GM21447 (cell line): ENCODE measurements at regions not wholly inside any gene's neighbourhood (a gene's known extent, or its start where the extent isn't known, plus 50 kb on each side); places are given as distances from the start of the nearest gene placed in this dataset.
"Not testable (repeated sequence)": the region's sequence is repeated elsewhere in the genome, so short reads cannot be mapped to it uniquely, and the experiment has no call there.

ENCODE experiments used
- ATAC-seq: cut with Tn5 transposase; IDR thresholded peaks from one replicate; pipeline ENCODE4 v1.9.1; 2021; ENCODE audit not compliant: unreplicated experiment

GRCh38 chr3:25171897-25172296 is 256.2 kb upstream of the RARB start:
- ATAC-seq, result no peak

- no peak for ATAC-seq
These were observed 254.5 kb upstream of the RARB start for GRCh38 chr3:25173606-25174005.

- ATAC-seq, result no peak
These were observed 253.8 kb upstream of the RARB start for GRCh38 chr3:25174251-25174650.

GRCh38 chr3:25177041-25177440 is 251.0 kb upstream of the RARB start:
- no peak for ATAC-seq

GRCh38 chr3:25178672-25179071 is 249.4 kb upstream of the RARB start:
- ATAC-seq, result no peak

GRCh38 chr3:25181096-25181495 is 247.0 kb upstream of the RARB start:
- ATAC-seq, result no peak

GRCh38 chr3:25182794-25183193 is 245.3 kb upstream of the RARB start:
- ATAC-seq, result no peak

GRCh38 chr3:25184641-25185250 is 243.3 kb upstream of the RARB start:
- no peak for ATAC-seq

- no peak for ATAC-seq
These were observed 236.4 kb upstream of the RARB start for GRCh38 chr3:25191673-25192072.

- not testable (repeated sequence) for ATAC-seq
These were observed 228.5 kb upstream of the RARB start for GRCh38 chr3:25199567-25199966.

GRCh38 chr3:25212736-25213135 is 215.3 kb upstream of the RARB start:
- no peak for ATAC-seq

- ATAC-seq, result no peak
These were observed 214.0 kb upstream of the RARB start for GRCh38 chr3:25214034-25214433.

GRCh38 chr3:25218362-25218761 is 209.7 kb upstream of the RARB start:
- ATAC-seq, result no peak

GRCh38 chr3:25226747-25227146 is 201.3 kb upstream of the RARB start:
- no peak for ATAC-seq

GRCh38 chr3:25229586-25229985 is 198.5 kb upstream of the RARB start:
- ATAC-seq, result no peak

GRCh38 chr3:25235031-25235430 is 193.0 kb upstream of the RARB start:
- ATAC-seq, result no peak

GRCh38 chr3:25235466-25235865 is 192.6 kb upstream of the RARB start:
- ATAC-seq, result no peak

GRCh38 chr3:25237602-25238001 is 190.5 kb upstream of the RARB start:
- ATAC-seq, result no peak

- ATAC-seq, result no peak
These were observed 189.0 kb upstream of the RARB start for GRCh38 chr3:25239042-25239441.

GRCh38 chr3:25246913-25247312 is 181.2 kb upstream of the RARB start:
- ATAC-seq, result no peak

GRCh38 chr3:25252291-25252690 is 175.8 kb upstream of the RARB start:
- no peak for ATAC-seq

GRCh38 chr3:25257026-25257425 is 171.0 kb upstream of the RARB start:
- no peak for ATAC-seq

GRCh38 chr3:25259871-25260270 is 168.2 kb upstream of the RARB start:
- no peak for ATAC-seq

GRCh38 chr3:25262322-25262721 is 165.7 kb upstream of the RARB start:
- no peak for ATAC-seq
